ENCODE measurements at regions not wholly inside any gene's neighbourhood (a gene's known extent, or its start where the extent isn't known, plus 50 kb on each side); places are given as distances from the start of the nearest gene placed in this dataset.

- H3K27ac Mint-ChIP-seq (ENCODE audit: unreplicated experiment), result no peak overlapping the region
- peaks cover 2% of the 10 kb centered on the region for H3K36me3 Mint-ChIP-seq (ENCODE audit: low read depth)
- peaks cover 19% of the 10 kb centered on the region for H3K4me1 Mint-ChIP-seq
- H3K9me3 Mint-ChIP-seq, result peaks cover 9% of the 10 kb centered on the region
- H3K4me3 Mint-ChIP-seq, result no peak overlapping the region
- no peaks in the 10 kb centered on the region for H3K27me3 Mint-ChIP-seq (ENCODE audit: low read depth)
- no peak for TF ChIP-seq CTCF (conservative IDR thresholded peaks at IDR 0.05)
- no peak for DNase-seq (ENCODE audit: low read depth, low spot score)
Observed at GRCh38 chr11:95308512-95309035, 77.6 kb upstream of the SESN3 start.

- H3K27ac Mint-ChIP-seq (ENCODE audit: unreplicated experiment), result no peak overlapping the region
- peaks cover 9% of the 10 kb centered on the region for H3K9me3 Mint-ChIP-seq
- no peaks in the 10 kb centered on the region for H3K27me3 Mint-ChIP-seq (ENCODE audit: low read depth)
Observed at GRCh38 chr11:95307286-95307685, 76.3 kb upstream of the SESN3 start.

GRCh38 chr11:95306801-95307200, 75.8 kb upstream of the SESN3 start:
- TF ChIP-seq CTCF (conservative IDR thresholded peaks at IDR 0.05), result no peak
- H3K4me1 Mint-ChIP-seq, result peaks cover 31% of the 10 kb centered on the region
- H3K36me3 Mint-ChIP-seq (ENCODE audit: low read depth), result peaks cover 2% of the 10 kb centered on the region
- H3K27me3 Mint-ChIP-seq (ENCODE audit: low read depth), result no peaks in the 10 kb centered on the region
- no peak overlapping the region for H3K27ac Mint-ChIP-seq (ENCODE audit: unreplicated experiment)
- H3K9me3 Mint-ChIP-seq, result peaks cover 9% of the 10 kb centered on the region
- no peak for DNase-seq (ENCODE audit: low read depth, low spot score)
- no peak overlapping the region for H3K4me3 Mint-ChIP-seq

More at GRCh38 chr11:95307286-95307685, 76.3 kb upstream of the SESN3 start:
- peaks cover 29% of the 10 kb centered on the region for H3K4me1 Mint-ChIP-seq
- no peak for TF ChIP-seq CTCF (conservative IDR thresholded peaks at IDR 0.05)
- DNase-seq (ENCODE audit: low read depth, low spot score), result no peak
- no peak overlapping the region for H3K4me3 Mint-ChIP-seq
- H3K36me3 Mint-ChIP-seq (ENCODE audit: low read depth), result peaks cover 2% of the 10 kb centered on the region

- peaks cover 2% of the 10 kb centered on the region for H3K36me3 Mint-ChIP-seq (ENCODE audit: low read depth)
- no peaks in the 10 kb centered on the region for H3K27me3 Mint-ChIP-seq (ENCODE audit: low read depth)
- no peak for DNase-seq (ENCODE audit: low read depth, low spot score)
- no peak overlapping the region for H3K4me3 Mint-ChIP-seq
- no peak for TF ChIP-seq CTCF (conservative IDR thresholded peaks at IDR 0.05)
- peaks cover 31% of the 10 kb centered on the region for H3K4me1 Mint-ChIP-seq
- peaks cover 9% of the 10 kb centered on the region for H3K9me3 Mint-ChIP-seq
- H3K27ac Mint-ChIP-seq (ENCODE audit: unreplicated experiment), result peak overlapping the region; percentile 95
Observed at GRCh38 chr11:95306123-95306522, 75.1 kb upstream of the SESN3 start.

GRCh38 chr11:95305705-95306104, 74.7 kb upstream of the SESN3 start:
- H3K4me3 Mint-ChIP-seq, result no peak overlapping the region
- peak overlapping the region; percentile 95 for H3K27ac Mint-ChIP-seq (ENCODE audit: unreplicated experiment)

More at GRCh38 chr11:95305705-95306104, 74.7 kb upstream of the SESN3 start:
- peaks cover 2% of the 10 kb centered on the region for H3K36me3 Mint-ChIP-seq (ENCODE audit: low read depth)
- H3K9me3 Mint-ChIP-seq, result peaks cover 9% of the 10 kb centered on the region
- H3K4me1 Mint-ChIP-seq, result peaks cover 31% of the 10 kb centered on the region
- no peak for DNase-seq (ENCODE audit: low read depth, low spot score)
- no peak for TF ChIP-seq CTCF (conservative IDR thresholded peaks at IDR 0.05)
- no peaks in the 10 kb centered on the region for H3K27me3 Mint-ChIP-seq (ENCODE audit: low read depth)
